Prostate gland (tissue), 2 donors: ENCODE measurements at regions not wholly inside any gene's neighbourhood (a gene's known extent, or its start where the extent isn't known, plus 50 kb on each side); places are given as distances from the start of the nearest gene placed in this dataset.

Experiments
- DNase-seq: peaks from one replicate; pipeline ENCODE4 v3.0.0-alpha.2; 2019; ENCODE audit warnings: low spot score
- H3K27ac ChIP-seq, 2 donors: fragments of 200-600 bp; sonication (generic); 2 replicates each; pipeline ENCODE4 v1.5.1; 2017 to 2019
- H3K27me3 ChIP-seq: fragments of 200-600 bp; sonication (generic); replicated peaks from 2 replicates; pipeline ENCODE4 v1.5.1; 2019; ENCODE audit not compliant: insufficient read depth
- H3K36me3 ChIP-seq, 2 donors: fragments of 200-600 bp; sonication (generic); 1 replicate in 1 of 2; 2 replicates in 1 of 2; pipeline versions ENCODE4 v1.5.1 to v1.8.1; 2017 to 2019
- H3K4me1 ChIP-seq: fragments of 200-600 bp; sonication (generic); replicated peaks from 2 replicates; pipeline ENCODE4 v1.5.1; 2019
- H3K4me3 ChIP-seq, 2 donors: fragments of 200-600 bp; sonication (generic); 2 replicates each; pipeline ENCODE4 v1.5.1; 2017 to 2019
- H3K9me3 ChIP-seq: fragments of 200-600 bp; sonication (generic); 2 replicates; pipeline ENCODE4 v1.5.1; 2017
- POLR2A ChIP-seq: fragments of 450-650 bp; IDR thresholded peaks from one replicate; pipeline ENCODE4 v1.6.1; 2016; ENCODE audit warnings: antibody characterized with exemption, mild to moderate bottlenecking
- POLR2AphosphoS5 ChIP-seq: sonication (generic); formaldehyde crosslinking; IDR thresholded peaks from one replicate; pipeline ENCODE4 v1.6.1; 2017; ENCODE audit warnings: antibody characterized with exemption
- WGBS: methylation state at CpG from one replicate; pipeline ENCODE4 v1.1.5; 2018; 5-methylcytosine and 5-hydroxymethylcytosine counted together
- intact Hi-C: fragments of 100-400 bp; cut with DNase I; formaldehyde crosslinking; loops from one replicate; pipeline ENCODE4 v1.14.2; 2022
- TF ChIP-seq, protein P1 (sequence below), 4 experiments: fragments of 200-600 bp in 2 of 4; fragments of 450-650 bp in 2 of 4; sonication (generic) in 2 of 4; IDR thresholded peaks; 1 replicate in 3 of 4; 2 replicates in 1 of 4; pipeline ENCODE4 v1.5.1; 2016 to 2019; ENCODE audit warnings: antibody characterized with exemption in 4 of 4, mild to moderate bottlenecking in 2 of 4, moderate library complexity in 2 of 4

DNA sequence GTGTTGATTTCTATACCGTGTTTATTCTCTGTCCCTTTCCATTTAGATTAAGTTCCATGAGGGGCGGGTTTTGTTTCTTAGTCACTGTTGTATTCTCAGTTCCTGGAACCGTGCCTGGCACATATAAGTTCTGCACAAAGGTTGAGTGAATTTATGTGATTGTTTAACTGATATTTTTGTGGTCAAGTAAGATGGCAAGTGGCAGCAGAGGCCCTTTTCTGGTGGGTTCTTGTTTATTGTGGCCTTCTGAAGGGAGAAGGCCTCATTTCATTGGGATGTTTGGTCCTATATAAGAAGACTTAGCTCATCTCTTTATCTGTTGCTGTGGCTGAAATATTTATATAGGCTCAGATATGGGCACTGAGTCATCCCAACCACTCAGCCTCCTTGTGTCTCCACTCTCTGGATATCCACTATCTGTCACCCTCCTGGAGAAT, 262.5 kb downstream of the PSAT1 start:
- no peak for DNase-seq
- Histone ChIP-seq H3K27me3 (no peaks in the 10 kb centered on the region), H3K9me3 (no peaks in the 10 kb centered on the region), H3K36me3 (no peaks in the 10 kb centered on the region), H3K4me1 (no peaks in the 10 kb centered on the region), H3K27ac (no peak overlapping the region), H3K4me3 (no peak overlapping the region)
- TF ChIP-seq, protein P1, sequence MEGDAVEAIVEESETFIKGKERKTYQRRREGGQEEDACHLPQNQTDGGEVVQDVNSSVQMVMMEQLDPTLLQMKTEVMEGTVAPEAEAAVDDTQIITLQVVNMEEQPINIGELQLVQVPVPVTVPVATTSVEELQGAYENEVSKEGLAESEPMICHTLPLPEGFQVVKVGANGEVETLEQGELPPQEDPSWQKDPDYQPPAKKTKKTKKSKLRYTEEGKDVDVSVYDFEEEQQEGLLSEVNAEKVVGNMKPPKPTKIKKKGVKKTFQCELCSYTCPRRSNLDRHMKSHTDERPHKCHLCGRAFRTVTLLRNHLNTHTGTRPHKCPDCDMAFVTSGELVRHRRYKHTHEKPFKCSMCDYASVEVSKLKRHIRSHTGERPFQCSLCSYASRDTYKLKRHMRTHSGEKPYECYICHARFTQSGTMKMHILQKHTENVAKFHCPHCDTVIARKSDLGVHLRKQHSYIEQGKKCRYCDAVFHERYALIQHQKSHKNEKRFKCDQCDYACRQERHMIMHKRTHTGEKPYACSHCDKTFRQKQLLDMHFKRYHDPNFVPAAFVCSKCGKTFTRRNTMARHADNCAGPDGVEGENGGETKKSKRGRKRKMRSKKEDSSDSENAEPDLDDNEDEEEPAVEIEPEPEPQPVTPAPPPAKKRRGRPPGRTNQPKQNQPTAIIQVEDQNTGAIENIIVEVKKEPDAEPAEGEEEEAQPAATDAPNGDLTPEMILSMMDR (IDR thresholded peaks at IDR 0.05): no peak
- TF ChIP-seq POLR2A (no peak), POLR2AphosphoS5 (no peak)
- 45% methylated on average over 3 of the region's 3 CpGs for WGBS
- intact Hi-C loops: no loop called here

DNA sequence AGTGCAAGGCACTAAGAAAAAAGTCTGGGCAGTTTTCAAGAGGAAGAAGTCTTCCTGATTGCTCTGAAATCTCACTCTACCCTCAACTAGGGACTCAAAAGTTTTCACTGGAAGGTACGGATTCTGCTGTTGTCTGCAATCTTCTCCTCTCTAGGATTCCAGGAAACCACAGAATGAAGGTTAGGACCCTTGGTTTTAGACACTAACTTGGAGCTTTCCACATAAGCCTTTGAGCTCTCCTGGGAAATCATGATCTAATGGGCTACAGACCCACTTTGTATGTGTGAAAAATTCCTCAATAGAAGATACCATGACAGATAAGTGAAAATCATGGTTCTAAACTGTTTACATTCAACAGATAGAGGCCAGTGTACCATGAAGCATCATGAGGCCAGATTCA, 265.1 kb downstream of the PSAT1 start:
- Histone ChIP-seq H3K36me3 (no peaks in the 10 kb centered on the region), H3K4me1 (no peaks in the 10 kb centered on the region), H3K9me3 (no peaks in the 10 kb centered on the region), H3K27ac (no peak overlapping the region), H3K27me3 (no peaks in the 10 kb centered on the region), H3K4me3 (no peak overlapping the region)
- intact Hi-C loops: no loop called here
- TF ChIP-seq POLR2AphosphoS5 (no peak), POLR2A (no peak)
- TF ChIP-seq, protein P1 (IDR thresholded peaks at IDR 0.05): no peak
- no peak for DNase-seq
- WGBS: 67% methylated on average over 1 of the region's 1 CpG

GRCh38 chr9:78563269-78563668, 266.3 kb downstream of the PSAT1 start:
- TF ChIP-seq POLR2A (no peak), POLR2AphosphoS5 (no peak)
- TF ChIP-seq, protein P1 (IDR thresholded peaks at IDR 0.05): no peak

GRCh38 chr9:78565481-78565880, 268.6 kb downstream of the PSAT1 start:
- H3K36me3 ChIP-seq: no peaks in the 10 kb centered on the region
- no peak overlapping the region for H3K4me3 ChIP-seq
- no peaks in the 10 kb centered on the region for H3K9me3 ChIP-seq
- H3K27ac ChIP-seq: no peak overlapping the region
- no peaks in the 10 kb centered on the region for H3K27me3 ChIP-seq
- TF ChIP-seq POLR2AphosphoS5 (no peak), POLR2A (no peak)
- TF ChIP-seq, protein P1 (IDR thresholded peaks at IDR 0.05): no peak
- H3K4me1 ChIP-seq: no peaks in the 10 kb centered on the region
- 65% methylated on average over 5 of the region's 5 CpGs for WGBS
- DNase-seq: no peak
- intact Hi-C loops: no loop called here

More at GRCh38 chr9:78563269-78563668, 266.3 kb downstream of the PSAT1 start:
- no peaks in the 10 kb centered on the region for H3K4me1 ChIP-seq
- 84% methylated on average over 5 of the region's 5 CpGs for WGBS
- no peaks in the 10 kb centered on the region for H3K36me3 ChIP-seq
- H3K9me3 ChIP-seq: no peaks in the 10 kb centered on the region
- no peak for DNase-seq
- intact Hi-C loops: no loop called here
- H3K27ac ChIP-seq: no peak overlapping the region
- no peak overlapping the region for H3K4me3 ChIP-seq
- H3K27me3 ChIP-seq: no peaks in the 10 kb centered on the region

DNA sequence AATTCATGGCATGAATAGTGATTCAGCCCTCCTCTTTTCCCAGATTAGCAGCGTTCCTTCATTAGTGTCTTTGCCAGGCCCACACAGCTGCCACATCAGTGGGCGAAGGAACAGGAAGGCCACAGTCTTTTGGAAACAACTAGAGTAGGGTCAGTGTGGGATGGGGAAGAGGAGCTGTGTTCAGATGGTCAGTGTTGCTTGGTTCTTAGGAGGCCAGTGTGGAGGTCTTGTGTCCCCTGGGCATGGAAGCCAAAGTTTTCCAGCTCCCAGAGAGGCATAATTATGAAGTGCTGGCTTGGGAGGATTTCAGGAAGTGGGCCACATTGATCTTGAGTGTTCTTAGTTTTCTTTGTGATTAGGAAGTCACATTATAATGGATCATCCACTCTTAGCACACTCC, 269.6 kb downstream of the PSAT1 start:
- WGBS: 91% methylated on average over 2 of the region's 2 CpGs
- intact Hi-C loops: no loop called here
- DNase-seq: no peak
- Histone ChIP-seq H3K9me3 (no peaks in the 10 kb centered on the region), H3K27me3 (no peaks in the 10 kb centered on the region), H3K4me1 (no peaks in the 10 kb centered on the region), H3K27ac (no peak overlapping the region), H3K36me3 (no peaks in the 10 kb centered on the region), H3K4me3 (no peak overlapping the region)
- TF ChIP-seq, protein P1 (IDR thresholded peaks at IDR 0.05): no peak
- TF ChIP-seq POLR2A (no peak), POLR2AphosphoS5 (no peak)
